Panc1 (cell line): ENCODE measurements at regions not wholly inside any gene's neighbourhood (a gene's known extent, or its start where the extent isn't known, plus 50 kb on each side); places are given as distances from the start of the nearest gene placed in this dataset.

ENCODE experiments used
- ATAC-seq: fragments of 200-7000 bp; cut with Tn5 transposase; 2 replicates; pipeline ENCODE4 v1.9.1; 2020; ENCODE audit warnings: mild to moderate bottlenecking, moderate library complexity
- BruUV-seq: library from RNA; stranded (reverse); fragments of 400-500 nt; replicated peaks from 2 replicates; lab custom pipeline; 2021; lab: Mats Ljungman, UMichigan
- CTCF ChIA-PET: fragments of 300-600 bp; sonication (Branson Sonifier 250); formaldehyde crosslinking; loops from one replicate; lab custom pipeline; 2022; ENCODE audit warnings: antibody characterized with exemption; lab: Charles Lee
- POLR2A ChIA-PET: fragments of 300-600 bp; sonication (Branson Sonifier 250); formaldehyde crosslinking; loops from one replicate; lab custom pipeline; 2022; ENCODE audit warnings: antibody characterized with exemption; lab: Charles Lee
- DNase-seq: peaks from one replicate; pipeline ENCODE4 v3.0.0-alpha.2; 2010; ENCODE audit warnings: low read depth, low spot score
- H3K27ac ChIP-seq: 2 replicates; pipeline ENCODE4 v1.5.1; 2011; ENCODE audit warnings: mild to moderate bottlenecking, low read length, inconsistent platforms
- H3K27me3 ChIP-seq: fragments of 200-500 bp; sonication (Bioruptor generic); 2 replicates; pipeline ENCODE4 v1.6.0; 2014; ENCODE audit warnings: low read length, inconsistent platforms; ENCODE audit not compliant: control insufficient read depth, insufficient read depth
- H3K36me3 ChIP-seq: fragments of 200-500 bp; sonication (Bioruptor generic); 2 replicates; pipeline ENCODE4 v1.5.1; 2014; ENCODE audit warnings: inconsistent platforms, mild to moderate bottlenecking, low read length, moderate library complexity; ENCODE audit not compliant: control insufficient read depth, insufficient read depth
- H3K4me1 ChIP-seq: 2 replicates; pipeline ENCODE4 v1.5.1; 2011; ENCODE audit warnings: inconsistent platforms, mild to moderate bottlenecking, low read length, moderate library complexity; ENCODE audit not compliant: control insufficient read depth, insufficient read depth
- H3K4me3 ChIP-seq, 2 experiments: 2 replicates each; pipeline ENCODE4 v1.5.1; 2011 to 2012; ENCODE audit warnings: low read depth in 2 of 2, low read length in 2 of 2, mild to moderate bottlenecking in 2 of 2, inconsistent platforms in 1 of 2, moderate library complexity in 1 of 2
- H3K9me3 ChIP-seq: fragments of 200-500 bp; sonication (Bioruptor generic); 2 replicates; pipeline ENCODE4 v1.5.1; 2014; ENCODE audit warnings: low read depth, mild to moderate bottlenecking, inconsistent platforms, low read length, moderate library complexity; ENCODE audit not compliant: control insufficient read depth, insufficient read depth
- POLR2AphosphoS5 ChIP-seq: IDR thresholded peaks from 2 replicates; pipeline ENCODE4 v1.6.1; 2012; ENCODE audit warnings: mild to moderate bottlenecking, low read depth, low read length, moderate library complexity
- SIN3A ChIP-seq: IDR thresholded peaks from 2 replicates; pipeline ENCODE4 v1.6.1; 2012; ENCODE audit warnings: low read depth, mild to moderate bottlenecking, low read length, moderate library complexity, borderline replicate concordance; ENCODE audit not compliant: insufficient read depth
- TCF7L2 ChIP-seq: IDR thresholded peaks from 2 replicates; pipeline ENCODE4 v1.6.1; 2011; ENCODE audit warnings: mild to moderate bottlenecking, low read depth, low read length, inconsistent platforms
- in situ Hi-C: cut with HindIII; loops from 2 replicates; pipeline ENCODE4 v1.10.0; 2016; ENCODE audit warnings: low sequenced_read_pairs, low pct_unique_long_range_greater_than_20kb
- intact Hi-C: fragments of 100-400 bp; cut with micrococcal nuclease; formaldehyde crosslinking; loops from one replicate; pipeline ENCODE4 v1.10.0; 2022; ENCODE audit not compliant: unreplicated experiment
- TF ChIP-seq, protein P1 (sequence below): fragments of 450-650 bp; IDR thresholded peaks from 2 replicates; pipeline ENCODE4 v1.5.1; 2017; ENCODE audit warnings: mild to moderate bottlenecking
- TF ChIP-seq, protein P2 (sequence below), 2 experiments: IDR thresholded peaks; 2 replicates each; pipeline ENCODE4 v1.6.1; 2011 to 2012; ENCODE audit warnings: low read depth in 2 of 2, control low read depth in 1 of 2, low read length in 1 of 2, mild to moderate bottlenecking in 1 of 2, moderate library complexity in 1 of 2; ENCODE audit not compliant: insufficient read depth in 1 of 2

DNA sequence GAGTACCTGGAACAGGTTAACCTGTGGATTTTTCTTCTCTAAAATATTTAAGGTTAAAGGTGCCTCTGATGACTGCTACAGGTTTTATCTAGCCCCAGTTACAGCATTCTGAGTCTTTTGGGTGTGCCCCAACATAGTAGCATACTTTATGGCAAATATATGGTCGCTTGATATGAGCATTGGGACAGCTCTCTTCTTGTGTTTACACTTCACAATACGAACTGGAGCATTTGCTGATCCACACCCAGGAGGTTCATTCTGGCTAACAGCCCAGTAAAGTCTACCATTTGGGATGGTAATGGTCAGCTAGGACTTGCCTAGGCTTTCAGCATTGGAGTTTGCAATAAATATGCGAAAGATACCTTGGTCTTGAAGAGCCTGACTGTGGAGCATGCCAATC, 101.3 kb downstream of the DISP1 start:
- H3K9me3 ChIP-seq = no peaks in the 10 kb centered on the region
- no TSS peak for BruUV-seq
- POLR2A ChIA-PET = interaction anchor here (0.6 kb wide), 1 partner anchor 790 kb away, joined by 3 read pairs; no protein-coding TSS in a partner anchor
- H3K27ac ChIP-seq = no peak overlapping the region
- DNase-seq (no peak), ATAC-seq (no peak)
- no peaks in the 10 kb centered on the region for H3K4me1 ChIP-seq
- in situ Hi-C loops = no loop called here
- no peak for TF ChIP-seq POLR2AphosphoS5
- TF ChIP-seq, protein P1, sequence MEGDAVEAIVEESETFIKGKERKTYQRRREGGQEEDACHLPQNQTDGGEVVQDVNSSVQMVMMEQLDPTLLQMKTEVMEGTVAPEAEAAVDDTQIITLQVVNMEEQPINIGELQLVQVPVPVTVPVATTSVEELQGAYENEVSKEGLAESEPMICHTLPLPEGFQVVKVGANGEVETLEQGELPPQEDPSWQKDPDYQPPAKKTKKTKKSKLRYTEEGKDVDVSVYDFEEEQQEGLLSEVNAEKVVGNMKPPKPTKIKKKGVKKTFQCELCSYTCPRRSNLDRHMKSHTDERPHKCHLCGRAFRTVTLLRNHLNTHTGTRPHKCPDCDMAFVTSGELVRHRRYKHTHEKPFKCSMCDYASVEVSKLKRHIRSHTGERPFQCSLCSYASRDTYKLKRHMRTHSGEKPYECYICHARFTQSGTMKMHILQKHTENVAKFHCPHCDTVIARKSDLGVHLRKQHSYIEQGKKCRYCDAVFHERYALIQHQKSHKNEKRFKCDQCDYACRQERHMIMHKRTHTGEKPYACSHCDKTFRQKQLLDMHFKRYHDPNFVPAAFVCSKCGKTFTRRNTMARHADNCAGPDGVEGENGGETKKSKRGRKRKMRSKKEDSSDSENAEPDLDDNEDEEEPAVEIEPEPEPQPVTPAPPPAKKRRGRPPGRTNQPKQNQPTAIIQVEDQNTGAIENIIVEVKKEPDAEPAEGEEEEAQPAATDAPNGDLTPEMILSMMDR = no peak
- TF ChIP-seq, protein P2, sequence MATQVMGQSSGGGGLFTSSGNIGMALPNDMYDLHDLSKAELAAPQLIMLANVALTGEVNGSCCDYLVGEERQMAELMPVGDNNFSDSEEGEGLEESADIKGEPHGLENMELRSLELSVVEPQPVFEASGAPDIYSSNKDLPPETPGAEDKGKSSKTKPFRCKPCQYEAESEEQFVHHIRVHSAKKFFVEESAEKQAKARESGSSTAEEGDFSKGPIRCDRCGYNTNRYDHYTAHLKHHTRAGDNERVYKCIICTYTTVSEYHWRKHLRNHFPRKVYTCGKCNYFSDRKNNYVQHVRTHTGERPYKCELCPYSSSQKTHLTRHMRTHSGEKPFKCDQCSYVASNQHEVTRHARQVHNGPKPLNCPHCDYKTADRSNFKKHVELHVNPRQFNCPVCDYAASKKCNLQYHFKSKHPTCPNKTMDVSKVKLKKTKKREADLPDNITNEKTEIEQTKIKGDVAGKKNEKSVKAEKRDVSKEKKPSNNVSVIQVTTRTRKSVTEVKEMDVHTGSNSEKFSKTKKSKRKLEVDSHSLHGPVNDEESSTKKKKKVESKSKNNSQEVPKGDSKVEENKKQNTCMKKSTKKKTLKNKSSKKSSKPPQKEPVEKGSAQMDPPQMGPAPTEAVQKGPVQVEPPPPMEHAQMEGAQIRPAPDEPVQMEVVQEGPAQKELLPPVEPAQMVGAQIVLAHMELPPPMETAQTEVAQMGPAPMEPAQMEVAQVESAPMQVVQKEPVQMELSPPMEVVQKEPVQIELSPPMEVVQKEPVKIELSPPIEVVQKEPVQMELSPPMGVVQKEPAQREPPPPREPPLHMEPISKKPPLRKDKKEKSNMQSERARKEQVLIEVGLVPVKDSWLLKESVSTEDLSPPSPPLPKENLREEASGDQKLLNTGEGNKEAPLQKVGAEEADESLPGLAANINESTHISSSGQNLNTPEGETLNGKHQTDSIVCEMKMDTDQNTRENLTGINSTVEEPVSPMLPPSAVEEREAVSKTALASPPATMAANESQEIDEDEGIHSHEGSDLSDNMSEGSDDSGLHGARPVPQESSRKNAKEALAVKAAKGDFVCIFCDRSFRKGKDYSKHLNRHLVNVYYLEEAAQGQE (IDR thresholded peaks at IDR 0.05; ENCODE audit: insufficient read depth in 1 of 2, low read depth in 2 of 2, low read length in 1 of 2) = no peak
- no peak for TF ChIP-seq TCF7L2
- no peak for TF ChIP-seq SIN3A
- no peak overlapping the region for H3K4me3 ChIP-seq
- CTCF ChIA-PET = no interaction called here
- H3K36me3 ChIP-seq = no peaks in the 10 kb centered on the region
- intact Hi-C loops = no loop called here
- no peaks in the 10 kb centered on the region for H3K27me3 ChIP-seq

DNA sequence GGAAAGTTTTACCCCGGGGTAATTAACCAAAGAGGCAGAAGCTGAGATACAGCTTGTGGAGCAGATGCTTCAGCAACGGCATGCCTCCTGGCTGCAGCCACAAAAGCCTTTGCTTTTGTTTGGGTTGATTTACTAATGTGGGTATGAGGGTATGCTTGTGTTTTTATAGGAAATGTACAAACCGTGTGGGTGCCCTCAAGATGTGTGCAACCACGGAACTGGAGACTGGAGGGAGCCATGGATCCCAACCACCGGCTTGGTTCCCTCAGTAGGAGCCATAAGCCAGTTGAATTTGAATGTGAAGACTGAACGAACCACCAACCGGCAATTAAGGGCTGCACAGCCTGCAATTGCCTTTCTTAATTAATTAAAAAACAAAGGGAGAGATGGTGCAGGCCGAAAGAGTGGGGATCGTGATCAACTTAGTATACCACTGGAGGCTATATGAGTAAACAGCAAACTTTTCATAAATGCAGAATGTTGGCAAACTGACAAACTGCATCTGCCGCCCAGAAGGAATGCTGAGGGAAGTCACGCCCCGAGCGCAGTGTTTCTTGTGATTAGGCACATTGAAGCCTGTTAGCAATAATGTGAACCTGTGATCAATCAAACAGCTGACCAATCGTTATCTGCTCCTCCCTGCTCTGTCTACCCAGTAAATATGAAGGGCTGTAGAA, 104.1 kb downstream of the DISP1 start:
- BruUV-seq = no TSS peak
- Histone ChIP-seq H3K36me3 (no peaks in the 10 kb centered on the region), H3K27me3 (no peaks in the 10 kb centered on the region), H3K27ac (no peak overlapping the region), H3K4me1 (no peaks in the 10 kb centered on the region), H3K9me3 (no peaks in the 10 kb centered on the region), H3K4me3 (no peak overlapping the region)
- no peak for ATAC-seq
- TF ChIP-seq TCF7L2 (no peak), SIN3A (no peak), POLR2AphosphoS5 (no peak)
- TF ChIP-seq, protein P1 = no peak
- TF ChIP-seq, protein P2 (IDR thresholded peaks at IDR 0.05; ENCODE audit: insufficient read depth in 1 of 2, low read depth in 2 of 2, low read length in 1 of 2) = no peak
- in situ Hi-C loops = no loop called here
- POLR2A ChIA-PET = interaction anchor here (0.7 kb wide), 1 partner anchor 215 kb away, joined by 3 read pairs; no protein-coding TSS in a partner anchor
- intact Hi-C loops = no loop called here
- DNase-seq = no peak
- CTCF ChIA-PET = no interaction called here
